Myocyte (in vitro differentiated cells): ENCODE measurements at regions not wholly inside any gene's neighbourhood (a gene's known extent, or its start where the extent isn't known, plus 50 kb on each side); places are given as distances from the start of the nearest gene placed in this dataset.

ENCODE experiments used
- DNase-seq: peaks from one replicate; pipeline ENCODE4 v3.0.0-alpha.2; 2012; ENCODE audit warnings: low read depth

DNA sequence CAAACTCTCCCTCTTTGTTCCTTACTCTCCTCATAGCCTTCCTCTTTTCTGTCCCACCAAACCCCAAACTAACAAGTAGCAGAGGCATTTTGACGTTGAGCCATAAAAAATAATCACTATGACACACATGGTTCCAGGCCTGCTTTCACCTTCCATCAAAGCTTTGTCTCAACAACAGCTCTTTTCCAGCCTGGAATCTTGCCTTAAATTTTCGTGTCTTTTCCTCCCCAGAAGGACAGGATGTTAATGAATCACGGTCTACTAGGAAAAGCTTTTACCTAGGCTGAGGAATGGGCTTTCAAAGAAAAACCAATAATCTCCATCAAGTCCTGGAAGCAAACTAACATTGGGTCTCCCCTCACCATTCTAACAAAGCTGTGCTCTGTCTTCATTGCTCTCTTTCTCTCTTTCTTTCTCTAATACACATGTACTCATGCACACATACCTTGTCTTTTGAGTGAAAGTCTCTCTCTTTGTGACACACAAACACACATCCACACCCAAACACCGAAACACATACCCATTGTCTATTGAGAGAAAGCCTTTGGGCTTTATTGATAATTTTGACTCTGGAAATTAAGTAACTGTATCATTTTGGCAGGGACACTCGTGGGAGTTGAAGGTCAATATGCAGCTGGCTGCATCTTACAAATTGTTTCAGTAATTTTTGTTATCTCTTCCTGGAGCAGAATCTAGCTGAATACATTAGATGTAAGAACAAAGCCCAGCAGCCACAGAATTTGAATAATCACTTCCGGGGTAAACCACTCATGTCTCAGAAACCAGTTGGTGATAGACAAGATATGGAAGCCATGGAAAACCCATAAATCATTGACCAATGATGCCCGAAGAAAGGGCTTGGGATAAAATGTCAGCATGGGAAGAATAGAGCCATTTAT is 107.4 kb upstream of the SLC4A7 start:
- DNase-seq, result no peak

DNA sequence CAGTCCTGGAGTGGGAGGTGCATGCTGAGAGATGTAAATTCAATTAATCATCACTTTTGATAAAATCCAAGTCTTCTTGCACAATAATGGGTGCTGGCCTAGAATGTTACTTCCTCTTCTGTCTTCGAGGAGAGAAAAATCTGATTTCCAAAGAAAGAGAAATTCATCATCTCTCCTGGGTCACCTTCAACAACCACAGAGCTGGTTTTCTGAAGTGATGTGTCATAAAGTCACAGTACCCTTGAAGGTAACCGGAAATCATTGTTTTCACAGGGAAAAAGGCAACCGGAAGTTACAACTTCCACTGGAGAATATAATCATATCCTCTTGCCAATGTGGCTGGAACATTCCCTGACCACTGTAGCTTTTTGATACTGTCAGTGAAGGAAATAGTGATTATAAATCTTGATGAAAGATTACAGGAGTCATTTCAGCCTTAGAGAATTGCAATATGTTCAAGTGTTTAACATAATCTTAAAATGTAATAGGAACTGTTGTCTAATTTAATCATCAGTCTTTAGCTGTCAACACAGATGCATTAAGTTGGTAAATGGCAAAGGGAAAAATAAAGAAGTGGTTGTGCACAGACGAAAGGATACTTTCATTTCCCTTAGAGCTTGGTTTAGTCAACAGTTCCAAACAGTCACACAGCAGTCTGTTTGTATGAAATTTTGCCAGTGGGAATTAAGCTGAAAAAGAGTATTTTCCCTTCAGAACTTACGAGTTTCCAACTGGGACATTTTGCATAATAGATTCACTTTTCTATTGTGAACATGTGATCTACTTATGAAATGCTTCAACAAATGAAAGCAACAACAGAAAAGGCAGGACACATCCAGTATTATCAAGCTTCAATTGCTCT is 106.5 kb upstream of the SLC4A7 start:
- DNase-seq, result no peak

DNA sequence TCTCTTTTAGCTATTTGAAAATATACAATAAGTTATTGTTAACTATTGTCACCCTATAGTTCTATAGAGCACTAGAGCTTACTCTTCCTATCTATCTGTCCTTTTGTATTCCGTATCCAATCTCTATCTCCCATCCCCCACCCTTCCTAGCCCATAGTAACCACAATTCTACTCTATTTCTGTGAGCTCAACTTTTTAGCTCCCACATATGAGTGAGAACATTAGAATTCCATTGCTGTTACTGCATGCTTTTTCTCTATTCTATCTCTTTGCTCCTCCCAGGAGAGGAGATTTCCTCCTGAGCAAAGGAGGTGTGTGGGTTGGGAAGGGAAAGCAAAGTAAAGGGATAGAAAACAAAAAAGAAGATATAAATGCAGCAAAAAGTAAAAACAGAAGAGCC is 105.6 kb upstream of the SLC4A7 start:
- no peak for DNase-seq

DNA sequence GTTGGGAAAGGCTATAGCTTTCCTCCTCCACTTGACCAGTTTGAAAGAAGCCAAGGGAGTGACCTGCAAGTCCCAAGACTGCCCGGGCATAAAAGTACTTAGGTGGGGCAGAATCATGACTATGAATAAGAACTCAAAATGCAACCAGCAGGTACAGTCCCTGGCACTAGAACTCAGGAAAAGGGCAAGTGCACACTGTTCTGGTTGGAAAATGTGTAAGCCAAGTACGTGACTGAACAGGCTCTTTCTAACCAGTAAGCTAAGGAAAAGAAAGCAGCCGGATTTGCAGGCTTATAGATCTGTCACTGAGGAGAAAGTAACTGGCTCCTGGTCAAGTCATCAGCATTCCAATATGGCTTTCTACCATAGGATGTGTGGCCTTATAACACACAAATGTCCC is 101.2 kb upstream of the SLC4A7 start:
- DNase-seq, result no peak

DNA sequence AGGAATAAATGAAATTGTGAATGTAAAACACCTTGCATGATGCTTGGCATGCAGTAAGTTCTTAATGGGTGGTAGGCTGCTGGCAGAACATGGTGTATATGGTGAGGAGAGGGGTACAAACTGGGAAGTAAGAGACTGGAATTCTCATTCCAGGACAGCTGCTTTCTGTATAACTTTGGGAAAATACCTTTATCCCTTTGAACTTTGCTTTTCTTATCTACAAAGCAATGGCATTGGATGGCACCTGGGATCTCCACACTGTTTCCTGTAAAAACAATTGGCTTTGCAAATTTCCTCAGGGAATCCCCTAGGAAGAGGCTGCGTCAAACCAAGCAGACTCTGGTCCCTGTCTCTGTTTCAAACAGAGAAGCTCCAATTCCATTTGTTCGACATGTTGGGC is 100.7 kb upstream of the SLC4A7 start:
- no peak for DNase-seq

DNA sequence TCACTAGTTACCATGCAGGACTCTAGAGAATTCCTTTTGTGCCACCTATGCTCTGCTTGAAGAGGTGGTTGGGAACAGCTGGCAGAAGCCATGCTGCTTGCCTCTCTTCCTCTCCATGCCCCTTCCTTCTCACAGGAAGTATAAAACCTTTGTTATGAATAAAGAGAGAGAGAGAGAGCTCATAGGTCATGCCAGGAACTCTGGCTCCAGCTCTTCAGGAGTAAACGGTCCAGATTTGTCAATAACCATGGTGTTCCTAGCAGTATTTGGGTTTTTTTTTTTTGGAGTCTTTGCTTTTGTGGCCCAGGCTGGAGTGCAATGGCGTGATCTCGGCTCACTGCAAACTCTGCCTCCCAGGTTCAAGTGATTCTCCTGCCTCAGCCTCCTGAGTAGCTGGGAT is 97.7 kb upstream of the SLC4A7 start:
- no peak for DNase-seq

DNA sequence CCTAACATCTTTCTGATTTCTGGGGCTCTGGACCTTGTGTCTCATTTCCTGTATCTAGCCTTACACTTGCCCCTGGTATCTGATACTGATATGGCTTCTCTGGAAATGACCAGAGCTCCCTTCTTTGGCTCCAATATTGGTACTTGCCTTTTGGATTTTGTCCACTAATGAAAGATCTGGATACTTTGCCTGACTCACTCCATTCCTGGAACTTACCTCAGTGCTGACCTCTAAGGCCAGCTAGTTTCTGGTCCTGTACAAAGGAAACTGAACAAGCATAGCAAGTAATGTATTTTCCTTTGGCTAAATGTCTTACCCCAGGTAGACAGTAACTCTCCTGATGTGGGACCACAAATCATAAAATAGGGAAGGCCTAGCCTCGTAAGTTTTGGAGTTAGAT is 93.8 kb upstream of the SLC4A7 start:
- DNase-seq, result no peak

DNA sequence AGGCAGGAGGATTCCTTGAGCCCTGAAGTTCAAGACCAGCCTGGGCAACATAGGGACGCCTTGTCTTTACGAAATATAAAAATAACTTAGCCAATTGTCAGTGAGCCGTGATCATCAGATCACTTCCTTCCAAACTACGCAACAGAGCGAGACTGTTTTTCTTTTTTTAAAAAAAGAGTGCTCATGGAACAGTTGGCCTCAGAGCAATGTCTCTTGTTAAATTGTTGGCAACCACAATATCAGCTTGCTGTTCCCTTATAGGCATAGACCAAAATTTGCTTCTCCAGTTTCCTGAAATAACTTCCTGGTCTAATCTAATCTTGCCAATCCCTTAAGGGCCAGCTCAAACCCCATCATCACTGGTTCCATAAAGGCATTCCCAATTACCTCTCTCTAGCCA is 93.3 kb upstream of the SLC4A7 start:
- DNase-seq, result no peak

DNA sequence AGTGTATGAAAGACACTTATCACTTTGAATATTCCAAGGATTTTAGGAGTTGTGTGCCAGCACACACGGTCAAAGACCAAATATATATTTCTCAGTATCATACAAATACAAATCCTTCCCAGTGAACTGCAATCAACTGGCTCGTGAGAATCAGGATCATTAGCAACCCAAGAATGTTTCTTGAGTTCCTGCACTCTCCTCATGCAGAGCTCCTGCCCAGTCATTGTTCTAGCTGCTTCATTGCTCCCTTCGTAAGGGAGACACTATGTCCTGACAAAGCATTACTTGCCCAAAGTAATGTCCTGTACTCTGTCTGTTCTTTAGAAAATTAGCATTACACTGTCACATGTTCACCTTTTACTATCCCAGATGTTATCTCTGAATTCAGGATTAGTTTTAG is 92.0 kb upstream of the SLC4A7 start:
- DNase-seq, result no peak

DNA sequence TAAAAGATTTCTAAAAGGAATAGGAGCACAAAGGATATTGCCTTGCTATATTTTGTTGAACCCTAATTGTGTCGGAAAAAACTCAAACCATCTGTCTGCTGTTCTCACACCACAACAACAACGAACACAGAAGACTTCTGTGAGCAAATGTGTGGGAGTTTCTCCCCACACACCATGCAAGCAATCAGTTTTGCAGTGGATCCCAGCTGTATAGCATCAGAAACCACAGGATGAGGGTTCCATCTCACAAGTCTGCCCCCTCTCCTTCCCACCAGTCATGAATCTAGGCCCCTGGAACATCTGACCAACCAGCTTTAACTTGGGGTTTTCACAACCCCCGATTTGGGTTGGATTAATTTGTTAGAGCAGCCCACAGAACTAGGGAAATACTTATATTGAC is 91.3 kb upstream of the SLC4A7 start:
- DNase-seq, result no peak

DNA sequence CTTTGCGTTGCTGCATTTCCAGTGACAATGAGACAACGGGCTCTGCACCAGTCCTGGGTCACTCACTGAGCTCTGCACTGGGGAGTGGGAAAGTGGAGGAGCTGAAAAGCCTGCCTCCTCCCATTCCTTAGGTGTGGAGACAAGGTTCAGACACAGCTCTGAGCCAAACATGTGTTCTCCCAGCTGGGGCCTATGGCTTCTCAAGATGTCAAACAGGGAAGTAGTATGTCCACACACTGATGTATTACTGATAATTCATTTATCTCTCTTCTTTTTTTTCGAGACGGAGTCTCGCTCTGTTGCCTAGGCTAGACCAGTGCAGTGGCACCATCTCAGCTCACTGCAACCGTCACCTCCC is 90.2 kb upstream of the SLC4A7 start:
- no peak for DNase-seq

DNA sequence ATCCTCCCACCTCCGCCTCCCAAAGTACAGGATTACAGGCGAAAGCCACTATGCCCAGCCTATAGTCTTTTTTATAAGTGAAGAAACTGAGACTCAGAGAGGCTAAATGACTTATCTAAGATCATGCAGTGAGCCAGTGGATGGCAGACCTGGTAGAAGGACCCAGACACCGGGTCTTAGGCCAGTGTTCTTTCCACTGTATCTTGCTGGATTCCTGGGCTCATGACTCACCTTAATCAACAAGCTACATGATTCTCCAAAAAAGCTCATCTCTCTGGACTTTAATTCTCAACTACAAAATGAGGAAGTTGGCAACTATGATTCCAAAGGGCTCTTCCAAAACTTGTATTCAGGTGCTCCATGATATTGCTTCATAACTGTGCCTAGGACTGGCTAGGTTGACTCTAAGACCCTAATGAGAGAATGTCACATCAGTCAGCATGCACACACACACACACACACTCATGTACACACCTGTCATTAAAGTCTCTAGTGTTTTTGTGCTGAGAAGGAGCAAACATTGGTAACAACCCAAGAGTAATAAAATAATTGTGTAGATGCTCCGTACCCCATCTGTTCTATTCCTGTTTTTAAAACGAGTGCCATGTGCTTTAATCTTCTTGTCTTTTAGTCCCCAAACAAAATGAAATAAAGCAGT is 89.7 kb upstream of the SLC4A7 start:
- no peak for DNase-seq

DNA sequence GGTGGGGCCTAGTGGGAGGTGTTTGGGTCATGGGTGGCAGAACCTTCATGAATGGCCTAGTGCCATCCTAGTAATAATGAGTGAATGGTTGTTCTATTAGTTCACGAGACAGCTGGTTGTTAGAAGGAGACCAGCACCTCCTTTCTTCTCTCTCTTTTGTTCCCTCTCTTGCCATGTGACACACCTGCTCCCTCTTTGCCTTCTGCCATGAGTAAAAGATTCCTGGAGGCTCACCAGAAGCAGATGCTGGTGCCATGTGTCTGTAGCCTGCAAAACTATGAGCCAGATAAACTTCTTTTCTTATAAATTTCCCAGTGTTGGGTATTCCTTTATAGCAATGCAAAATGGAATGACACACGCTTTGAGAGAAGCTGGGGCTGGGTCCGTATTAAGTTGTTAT is 89.0 kb upstream of the SLC4A7 start:
- DNase-seq, result peak; percentile 60

DNA sequence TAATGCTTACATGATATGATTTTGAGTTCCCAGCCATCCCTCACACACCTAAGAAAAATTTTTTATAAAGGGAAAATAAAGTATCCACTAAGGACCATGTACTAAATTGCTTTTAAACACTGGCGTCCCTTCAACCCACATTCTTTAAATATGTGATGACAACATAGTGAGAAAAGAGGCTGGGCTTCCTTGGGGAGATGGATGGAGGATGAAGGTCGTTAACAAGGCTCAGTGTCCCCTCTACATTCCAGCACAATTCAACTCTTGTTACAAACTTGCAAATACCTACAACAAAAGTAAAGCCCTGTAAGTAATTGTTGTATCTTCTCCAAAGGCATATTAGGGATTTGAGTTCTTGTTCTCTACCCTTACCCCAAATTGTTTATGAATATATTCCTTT is 87.2 kb upstream of the SLC4A7 start:
- DNase-seq, result no peak

DNA sequence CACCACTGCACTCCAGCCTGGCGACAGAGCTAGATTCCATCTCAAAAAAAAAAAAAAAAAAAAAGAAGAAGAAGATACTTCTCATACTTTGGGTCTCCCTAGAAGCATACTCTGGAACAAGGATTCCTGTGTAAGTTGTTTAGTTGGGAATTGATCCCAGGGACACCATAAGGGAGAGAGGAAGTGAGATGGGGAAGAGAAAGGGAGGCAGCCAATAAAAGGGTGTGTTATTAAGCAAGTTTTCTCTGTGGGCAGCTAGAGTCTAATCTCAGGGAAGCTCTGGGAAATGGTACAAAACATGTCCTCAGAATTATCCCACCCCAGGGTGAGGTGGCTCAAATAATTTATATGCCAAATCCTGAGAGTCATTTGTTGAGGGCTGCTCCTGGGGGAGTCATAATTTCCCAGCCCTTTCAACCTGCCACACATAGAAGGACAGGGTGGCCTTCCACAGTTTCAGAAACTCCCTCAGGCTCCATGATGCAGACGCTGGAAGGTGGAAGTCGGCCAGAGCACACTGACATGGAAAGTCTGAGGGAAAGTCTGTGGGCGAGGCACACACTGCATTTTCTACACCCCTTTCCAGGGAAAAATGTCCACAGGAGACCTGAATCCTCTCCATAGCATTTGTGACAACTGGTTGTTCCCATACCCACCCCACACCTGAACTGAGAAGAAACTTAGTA is 86.4 kb upstream of the SLC4A7 start:
- DNase-seq, result no peak

DNA sequence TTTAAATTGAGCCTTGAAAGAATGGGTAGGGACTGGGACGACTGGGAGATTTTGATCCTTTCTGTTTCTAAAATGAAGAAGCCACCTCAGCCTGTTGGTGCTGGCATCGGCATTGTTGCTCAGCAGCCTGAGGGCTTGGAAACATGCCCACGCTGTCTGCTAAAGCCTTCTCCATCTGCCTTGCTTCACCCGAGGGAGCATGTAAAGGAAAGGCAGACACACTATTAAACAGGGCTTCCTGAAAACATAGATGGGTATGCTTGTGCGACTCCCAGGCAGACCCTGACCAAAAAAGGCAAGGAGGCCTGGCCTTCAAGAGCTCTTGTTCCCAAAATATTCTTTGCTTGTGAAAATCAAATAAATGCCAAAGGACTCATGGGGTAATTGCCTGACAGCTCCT is 84.2 kb upstream of the SLC4A7 start:
- peak; percentile 72 for DNase-seq

DNA sequence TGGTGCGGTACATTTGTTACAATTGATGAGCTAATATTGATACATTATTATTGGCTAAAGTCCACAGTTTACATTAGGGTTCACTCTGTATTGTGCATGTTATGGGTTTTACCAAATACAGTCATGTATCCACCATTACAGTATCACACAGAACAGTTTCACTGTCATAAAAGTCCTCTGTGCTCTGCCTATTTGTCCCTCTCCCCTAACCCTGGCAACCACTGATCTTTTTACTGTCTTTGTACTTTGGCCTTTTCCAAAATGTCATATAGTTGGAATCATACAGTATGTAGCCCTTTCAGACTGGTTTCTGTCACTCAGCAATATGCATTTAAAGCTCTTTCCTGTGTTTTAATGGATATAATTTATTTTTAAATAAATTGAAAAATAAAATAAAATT is 83.1 kb upstream of the SLC4A7 start:
- no peak for DNase-seq

DNA sequence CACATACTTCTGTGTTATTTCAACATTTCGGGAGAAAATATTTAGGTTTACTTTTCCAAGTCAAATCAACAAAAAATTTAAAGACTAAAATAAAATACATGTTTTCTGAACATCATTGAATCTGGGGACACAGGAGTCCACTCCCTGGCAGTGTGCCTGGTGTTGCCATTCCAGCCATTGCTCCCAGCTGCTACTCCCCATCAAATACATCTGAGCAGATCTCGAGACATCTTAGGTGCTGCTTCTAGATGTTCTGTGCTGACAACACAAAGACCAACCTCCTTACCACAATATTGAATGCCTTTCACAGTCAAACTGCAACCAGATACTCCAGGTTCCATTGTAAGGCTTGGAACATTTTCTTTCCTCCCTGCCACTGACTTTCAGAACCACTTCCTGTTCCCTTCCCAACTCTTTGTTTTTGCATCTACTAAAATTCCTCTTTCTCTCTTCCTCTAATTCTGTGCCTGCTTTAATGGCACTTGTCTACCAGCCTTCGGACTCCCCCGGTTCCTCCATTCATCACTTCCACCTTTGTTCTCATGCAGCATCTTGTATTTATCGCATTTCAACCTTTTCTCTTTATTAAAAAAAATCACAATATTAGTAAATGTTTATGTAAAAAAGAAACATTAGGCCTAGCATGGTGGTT is 81.1 kb upstream of the SLC4A7 start:
- DNase-seq, result peak; percentile 89

DNA sequence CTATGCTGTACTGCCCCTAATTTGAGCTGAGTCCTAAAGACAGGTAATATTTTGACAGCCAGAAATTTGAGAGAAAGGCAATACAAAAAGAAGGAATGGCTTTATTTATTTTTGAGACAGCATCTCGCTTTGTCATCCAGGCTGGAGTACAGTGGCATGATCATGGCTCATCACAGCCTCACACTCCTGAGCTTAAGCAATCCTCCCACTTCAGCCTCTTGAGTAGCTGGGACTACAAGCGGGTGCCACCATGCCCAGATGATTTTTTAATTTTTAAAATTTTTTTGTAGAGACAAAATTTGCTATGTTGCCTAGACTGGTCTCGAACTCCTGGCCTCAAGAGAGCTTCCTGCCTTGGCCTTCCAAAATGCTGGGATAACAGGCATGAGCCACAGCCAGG is 77.4 kb upstream of the SLC4A7 start:
- no peak for DNase-seq

DNA sequence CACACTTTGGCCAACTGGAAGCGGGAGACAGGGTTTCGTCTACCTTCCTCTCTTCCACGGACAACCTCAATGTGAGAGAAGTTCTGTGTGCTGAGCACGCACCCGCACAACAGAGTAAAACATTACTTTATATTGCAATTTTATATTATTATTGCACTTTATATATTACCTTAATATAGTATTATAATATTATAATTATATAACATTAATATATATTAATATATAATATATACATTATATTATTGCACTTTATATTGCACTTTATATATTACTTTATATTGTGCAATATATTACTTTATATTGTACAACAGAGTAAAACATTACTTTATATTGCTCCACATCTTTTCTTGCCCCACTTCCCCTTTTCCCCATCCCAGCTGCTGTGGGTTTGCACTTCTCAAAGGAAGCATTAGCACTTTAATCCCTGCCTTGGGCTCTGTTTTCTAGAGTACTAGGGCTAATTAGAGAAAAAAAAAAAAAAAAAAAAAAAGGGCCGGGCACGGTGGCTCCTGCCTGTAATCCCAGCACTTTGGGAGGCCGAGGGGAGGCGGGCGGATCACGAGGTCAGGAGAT is 76.4 kb upstream of the SLC4A7 start:
- no peak for DNase-seq

DNA sequence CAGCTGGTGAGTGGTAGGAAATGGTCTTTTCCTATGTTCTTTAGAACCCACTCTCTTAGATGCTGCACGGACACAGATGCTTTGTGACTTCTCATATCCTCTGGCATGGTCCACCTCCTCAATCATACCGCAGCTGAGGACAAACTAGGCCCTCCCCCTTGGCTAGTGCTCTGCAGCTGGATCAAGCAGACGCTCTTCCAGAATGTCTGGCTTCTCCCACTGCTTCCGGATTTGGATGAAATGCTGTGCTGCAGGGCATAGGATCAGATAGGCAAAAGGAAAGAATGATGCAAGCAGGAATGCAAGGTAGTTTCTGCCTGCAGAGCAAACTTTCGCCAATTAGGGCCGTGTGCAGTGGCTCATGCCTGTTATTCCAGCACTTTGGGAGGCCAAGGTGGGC is 75.7 kb upstream of the SLC4A7 start:
- DNase-seq, result peak; percentile 68
